Stimulated activated CD4-positive, alpha-beta T cell treated with anti-CD3 and anti-CD28 coated beads, Interleukin-1b, Interleukin-23, amount 100 ng/mL, for 1 hour (primary cell): ENCODE measurements at regions not wholly inside any gene's neighbourhood (a gene's known extent, or its start where the extent isn't known, plus 50 kb on each side); places are given as distances from the start of the nearest gene placed in this dataset.

ENCODE experiments used
- DNase-seq, 2 donors: peaks; one replicate each; pipeline ENCODE4 v3.0.0-alpha.2; 2020; ENCODE audit warnings: low read depth in 2 of 2

DNA sequence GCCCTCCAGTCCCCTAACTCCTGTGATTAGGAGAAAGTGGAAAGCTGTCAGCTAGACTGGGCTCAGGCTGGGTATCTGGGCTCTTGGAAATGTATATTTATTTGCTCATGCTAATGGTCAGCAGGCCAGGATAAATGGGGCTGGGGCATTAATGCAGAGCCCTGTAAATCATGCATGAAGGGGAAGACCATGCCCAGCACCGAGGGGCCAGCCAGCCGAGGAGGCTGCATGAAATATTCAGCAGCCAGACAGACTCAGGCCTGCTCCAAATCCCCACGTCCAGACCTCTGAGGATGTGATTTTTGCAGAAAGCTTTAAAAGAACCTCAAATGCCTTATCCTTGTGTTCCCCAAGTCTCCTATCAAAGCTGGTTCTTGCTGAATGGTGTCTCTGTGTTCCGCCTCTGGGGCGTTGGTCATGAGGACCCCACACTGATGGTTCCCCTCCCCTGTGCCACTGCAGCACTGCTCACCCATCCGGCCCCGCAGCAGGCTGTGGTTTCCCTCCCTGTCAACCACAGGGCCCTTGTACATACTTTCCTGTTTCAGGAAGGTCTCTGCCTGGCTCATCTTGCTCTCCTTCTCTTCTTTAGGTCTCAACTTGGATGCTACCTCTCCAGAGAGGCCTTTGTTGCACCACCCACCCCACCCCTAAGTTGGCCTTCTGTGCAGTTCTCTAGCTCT, 358.4 kb downstream of the CDH26 start:
- no peak for DNase-seq

DNA sequence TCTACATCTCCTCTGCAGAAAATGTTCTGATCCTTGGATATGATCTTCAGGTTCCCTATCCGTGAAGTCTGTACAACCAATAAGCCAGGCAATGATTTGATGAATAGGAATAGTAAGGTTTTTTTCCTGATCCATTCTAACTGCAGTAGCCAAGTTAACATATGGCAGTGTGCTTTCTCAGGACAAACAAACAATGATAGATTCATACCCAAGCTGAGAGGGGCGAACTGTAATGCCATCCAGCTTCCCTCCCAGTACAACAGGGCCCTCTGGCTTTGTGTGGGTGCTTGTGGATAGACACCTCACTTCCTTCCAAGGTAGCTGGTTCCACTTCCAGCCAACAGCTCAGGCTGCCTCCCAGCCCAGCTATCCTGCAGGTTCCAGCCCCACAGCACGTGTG, 359.2 kb downstream of the CDH26 start:
- no peak for DNase-seq

DNA sequence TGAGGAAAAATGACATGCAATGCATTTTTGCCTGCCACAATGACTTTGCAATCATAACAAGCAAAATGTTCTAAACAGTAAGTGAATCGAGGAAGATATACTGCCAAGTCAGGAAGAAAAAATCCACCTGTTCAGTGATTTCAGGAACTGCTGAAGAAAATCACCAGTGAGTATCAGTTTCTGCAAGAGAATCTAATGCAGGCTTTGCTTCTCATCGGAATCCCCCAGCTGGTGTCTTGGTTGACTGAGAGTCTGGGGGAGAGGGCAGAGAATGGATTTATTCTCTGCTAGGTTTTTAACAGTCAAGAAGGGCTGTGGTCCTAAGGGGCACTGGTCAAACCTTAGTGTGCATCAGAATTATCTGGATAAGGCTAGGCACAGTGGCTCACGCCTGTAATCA, 363.4 kb downstream of the CDH26 start:
- no peak for DNase-seq

DNA sequence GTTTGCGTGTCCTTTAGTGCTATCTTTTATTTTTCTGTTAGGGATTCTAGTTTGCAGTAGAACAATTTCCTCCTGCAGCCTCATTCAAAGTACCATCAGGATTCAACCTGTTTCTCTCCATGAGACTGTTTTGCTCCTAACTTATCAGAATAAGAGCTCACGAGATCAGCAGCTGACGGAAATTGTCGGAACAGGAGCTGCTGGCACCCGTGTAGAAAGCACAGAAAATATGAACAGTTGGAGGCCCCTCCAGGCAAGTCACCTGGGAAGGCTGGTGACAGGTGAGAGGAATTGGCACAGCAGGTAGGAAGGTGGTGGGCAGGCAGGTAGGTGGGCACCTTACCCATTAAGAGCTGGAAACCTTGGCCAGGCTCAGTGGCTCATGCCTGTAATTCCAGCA, 368.6 kb downstream of the CDH26 start:
- no peak for DNase-seq

DNA sequence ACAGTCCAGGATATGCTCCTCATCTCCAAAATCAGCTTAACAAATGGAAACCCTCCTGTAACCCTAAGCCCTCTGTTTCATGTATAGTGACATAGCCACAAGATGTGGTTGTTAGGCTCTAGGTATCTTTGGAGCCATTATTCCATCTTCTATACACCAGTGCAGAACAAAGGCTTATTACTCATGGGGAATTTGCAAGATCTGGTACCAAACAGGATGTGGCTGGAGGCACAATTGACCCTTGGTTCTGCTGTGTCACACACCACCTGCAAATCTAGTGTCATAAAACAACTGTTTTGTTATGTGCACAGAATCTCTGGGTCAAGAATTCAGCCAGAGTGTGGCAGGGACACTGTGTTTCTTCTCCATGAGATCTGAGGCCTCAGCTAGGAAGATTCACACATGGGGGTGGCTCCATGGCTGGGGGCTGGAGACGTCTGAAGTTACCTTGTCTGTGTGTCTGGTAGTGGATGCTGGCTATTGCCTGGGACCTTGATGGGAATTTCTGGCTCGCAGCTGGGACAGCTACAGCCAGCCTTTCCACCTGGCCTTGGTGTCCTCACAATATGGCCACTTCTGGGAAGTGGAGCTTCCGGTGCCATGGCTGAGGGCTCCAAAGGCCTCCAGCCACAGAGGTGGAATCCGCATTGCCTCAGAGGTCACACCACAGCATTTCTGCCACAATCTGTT, 369.9 kb downstream of the CDH26 start:
- DNase-seq: no peak

DNA sequence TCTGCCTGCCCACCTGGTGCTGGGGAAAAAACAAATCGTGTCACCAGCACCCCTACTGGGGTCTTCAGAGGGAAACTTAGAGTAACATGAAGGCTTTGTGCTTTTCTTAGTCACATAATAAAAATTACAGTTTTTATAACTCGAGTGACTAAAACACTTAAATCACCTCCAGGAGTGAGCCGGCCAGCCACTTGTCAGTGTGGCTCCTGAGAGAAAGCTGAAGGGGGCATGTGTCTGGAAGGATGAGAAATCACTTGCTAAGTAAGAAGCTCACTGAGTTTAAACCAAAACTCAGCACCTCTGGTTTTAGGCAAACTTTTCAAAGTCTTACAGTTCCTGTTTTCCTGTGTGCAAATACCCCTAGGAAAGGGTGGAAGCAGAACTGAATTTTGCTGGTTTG, 372.2 kb downstream of the CDH26 start:
- DNase-seq: no peak

DNA sequence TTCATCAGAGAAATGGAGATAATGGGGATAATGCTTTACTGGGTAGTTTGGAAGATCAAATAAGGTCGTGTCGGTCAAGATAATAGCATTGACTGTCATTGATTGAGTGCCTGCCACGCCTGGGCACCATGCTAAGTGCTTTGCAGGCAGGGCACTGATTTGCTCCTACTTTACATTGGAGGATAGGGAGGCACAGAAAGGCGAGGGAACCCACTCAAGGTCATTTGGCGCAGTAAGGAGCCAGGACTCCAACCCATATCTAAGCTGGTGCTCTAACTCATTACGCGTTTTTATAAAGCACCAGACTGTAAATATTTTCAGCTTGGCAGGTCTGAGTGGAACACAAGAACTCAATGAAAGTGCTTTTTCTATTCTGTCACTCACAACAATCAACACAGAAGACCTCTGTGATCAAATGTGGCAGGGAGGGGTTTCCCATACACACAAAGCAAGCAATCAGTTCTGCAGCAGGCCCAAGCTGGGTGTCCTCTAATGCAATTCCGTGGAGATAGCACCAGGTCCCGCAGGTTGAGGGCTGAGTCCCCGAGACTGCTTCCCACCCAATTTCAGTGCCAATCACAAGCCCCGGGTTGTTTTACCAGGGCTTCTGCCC, 373.6 kb downstream of the CDH26 start:
- DNase-seq: no peak

DNA sequence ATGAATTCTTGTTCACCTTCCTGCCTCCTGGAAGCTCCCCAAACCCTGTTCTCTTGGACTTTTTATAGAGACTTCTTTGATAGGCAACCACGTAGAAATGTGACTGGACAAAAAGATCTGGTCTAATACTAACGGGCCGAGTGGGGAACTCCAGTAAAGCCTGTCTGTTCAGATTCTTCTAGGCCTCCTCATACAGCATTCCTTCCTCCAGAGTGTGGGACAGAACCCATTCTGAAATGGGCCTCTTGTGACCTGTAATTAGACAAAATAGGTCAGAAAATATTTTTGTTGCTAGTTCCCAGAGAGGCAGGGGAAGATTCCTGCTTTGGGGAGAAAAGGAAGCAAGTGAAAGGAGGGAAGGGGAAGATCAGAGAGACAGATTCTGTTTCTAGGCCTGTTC, 374.3 kb downstream of the CDH26 start:
- DNase-seq: no peak

DNA sequence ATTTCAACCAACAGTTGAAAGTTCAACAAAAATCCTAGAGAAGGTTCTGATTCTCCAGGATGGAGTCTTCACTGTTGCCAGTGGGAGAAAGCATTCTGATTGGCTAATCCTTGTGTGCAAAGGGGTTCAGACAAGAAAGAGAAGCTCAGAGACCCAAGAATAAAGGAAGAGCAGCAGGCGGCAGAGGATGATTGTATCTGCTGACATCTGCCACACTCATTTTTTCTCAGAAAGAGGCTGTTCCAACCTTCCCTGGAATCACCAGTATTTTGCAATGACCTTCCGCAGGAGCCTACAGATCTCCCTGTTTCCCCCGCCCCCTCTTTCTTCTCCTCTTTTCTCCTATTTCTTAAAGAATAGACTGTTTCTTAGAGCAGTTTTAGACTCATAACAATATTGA, 376.7 kb downstream of the CDH26 start:
- DNase-seq: no peak

DNA sequence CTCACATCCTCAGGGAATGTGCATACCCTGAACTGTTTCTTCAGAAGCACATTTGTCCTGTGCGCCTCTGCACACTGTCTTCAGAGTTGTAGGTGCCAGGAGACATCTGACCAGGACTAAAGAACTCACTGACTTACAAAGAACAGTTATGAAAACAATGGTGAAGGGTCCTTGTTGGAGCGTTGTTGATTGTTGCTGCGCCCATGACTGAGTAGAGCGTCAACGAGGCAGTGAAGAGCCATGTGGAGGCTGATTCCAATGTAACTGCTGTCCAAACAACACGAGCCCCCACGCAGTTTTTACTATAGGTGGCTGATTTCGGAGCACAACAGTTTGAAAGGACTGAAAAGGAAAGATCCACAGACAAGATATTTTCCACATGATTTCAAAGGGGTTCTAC, 380.3 kb downstream of the CDH26 start:
- DNase-seq: no peak

DNA sequence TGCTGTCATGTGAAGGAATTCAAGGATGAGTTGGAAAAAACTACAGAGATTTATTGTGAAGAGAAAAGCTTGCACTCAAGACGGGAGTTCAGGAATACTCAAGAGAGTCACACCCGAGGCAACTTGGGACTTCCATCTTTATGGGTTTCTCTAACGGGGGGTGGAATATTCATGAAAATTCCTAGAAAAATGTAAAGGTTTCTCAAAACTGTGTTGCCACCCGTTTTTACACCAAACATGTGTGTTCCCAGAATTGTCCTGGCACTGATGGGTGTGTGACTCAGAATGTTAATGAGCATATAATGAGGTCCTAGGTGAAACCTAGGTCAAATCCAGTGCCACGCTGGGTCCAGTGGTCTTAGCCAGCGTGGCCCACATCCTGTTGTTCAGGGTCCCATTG, 381.5 kb downstream of the CDH26 start:
- DNase-seq: no peak

DNA sequence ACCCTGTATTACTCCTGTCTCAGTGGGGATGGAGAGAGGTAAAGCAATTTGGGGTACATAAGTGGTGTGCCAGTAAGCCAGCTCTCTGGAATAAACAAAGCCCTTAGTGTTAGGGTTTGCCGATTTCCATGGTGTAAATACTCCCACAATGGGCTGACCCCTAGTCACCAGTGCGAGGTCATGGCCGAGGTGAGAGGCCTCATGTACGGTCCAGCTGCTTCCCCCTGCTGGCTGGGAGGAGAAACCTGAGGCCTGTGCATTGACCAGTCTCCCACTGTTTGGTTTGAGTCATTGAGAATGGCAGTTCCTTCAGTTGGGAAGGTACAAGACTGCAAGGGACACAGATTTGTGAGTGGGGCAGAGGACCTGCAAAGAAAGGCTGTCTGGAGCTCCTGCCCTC, 382.0 kb downstream of the CDH26 start:
- DNase-seq: no peak

DNA sequence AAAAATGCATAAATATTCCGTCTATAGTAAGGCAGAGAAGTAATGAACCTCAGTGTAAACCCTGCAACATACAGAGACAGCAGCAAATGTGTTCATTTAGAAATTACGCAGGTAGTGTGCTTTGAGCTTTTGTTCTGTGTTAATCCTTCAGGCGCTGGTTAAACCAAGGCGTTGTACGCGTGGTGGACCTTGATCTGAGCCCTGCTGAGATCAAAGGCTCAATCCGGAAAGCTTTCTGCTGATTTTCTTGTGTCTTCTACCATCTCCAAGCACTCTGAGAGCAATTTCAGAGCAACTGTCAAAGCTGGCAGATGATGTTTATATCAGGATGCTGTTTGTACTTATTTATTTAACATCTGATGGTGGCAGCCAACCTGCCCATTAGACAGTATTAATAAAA, 382.8 kb downstream of the CDH26 start:
- no peak for DNase-seq

DNA sequence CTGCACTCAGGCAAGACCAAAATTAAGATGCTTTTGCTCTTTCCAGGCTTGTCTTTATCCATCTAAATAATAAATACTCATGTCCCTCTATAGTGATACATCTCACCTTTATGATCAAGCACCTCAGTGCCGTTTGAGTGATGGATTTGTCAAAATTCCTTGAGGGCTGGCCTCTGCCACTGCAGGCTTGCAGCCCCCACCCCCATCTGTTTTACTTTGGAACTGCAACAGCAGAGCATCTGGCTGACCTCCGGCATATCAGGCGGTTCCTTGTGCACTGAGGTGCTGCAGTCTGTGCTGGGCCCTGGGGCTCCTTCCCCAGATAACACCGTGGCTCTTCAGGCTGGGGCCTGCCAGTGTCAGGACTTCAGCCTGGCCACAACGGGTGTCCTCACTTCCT, 386.9 kb downstream of the CDH26 start:
- DNase-seq: no peak

DNA sequence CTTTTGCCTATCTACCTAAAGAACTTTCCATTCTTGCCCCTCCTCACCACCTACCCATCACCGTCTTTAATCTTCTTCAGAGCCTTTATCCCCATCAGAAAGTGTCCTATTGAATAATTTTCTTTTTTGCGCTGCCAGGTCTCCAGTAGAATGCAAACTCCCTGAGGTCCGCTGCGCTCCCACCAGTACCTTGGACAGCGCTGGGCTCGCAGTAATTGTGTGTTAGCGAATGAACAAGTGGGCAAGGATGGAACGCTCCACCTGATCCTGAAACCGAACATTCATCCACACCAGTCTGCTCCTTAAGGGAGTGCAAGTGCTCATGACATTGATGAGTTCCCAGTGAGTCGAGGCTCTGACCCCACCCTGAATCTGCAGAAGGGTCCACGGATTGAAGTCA, 391.2 kb downstream of the CDH26 start:
- DNase-seq: no peak

DNA sequence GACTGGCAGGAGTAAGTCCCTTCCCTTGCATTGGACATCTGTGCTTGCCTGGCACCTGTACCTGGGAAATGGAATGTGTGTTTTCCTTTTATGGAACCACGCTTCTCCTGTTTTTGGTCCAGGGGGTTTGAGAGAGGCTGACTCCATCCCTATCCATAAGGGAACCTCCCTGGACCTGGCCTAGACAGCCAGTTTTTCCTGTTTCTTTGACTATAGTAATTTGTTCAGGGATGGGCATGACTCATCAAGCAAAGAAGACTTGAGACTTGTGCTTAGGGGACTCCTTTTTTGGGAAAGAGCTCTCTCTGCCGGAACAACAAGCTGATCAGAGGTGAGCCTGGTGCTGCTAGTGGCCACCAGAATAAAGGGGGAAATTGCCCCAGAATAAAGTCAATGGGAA, 393.8 kb downstream of the CDH26 start:
- no peak for DNase-seq

DNA sequence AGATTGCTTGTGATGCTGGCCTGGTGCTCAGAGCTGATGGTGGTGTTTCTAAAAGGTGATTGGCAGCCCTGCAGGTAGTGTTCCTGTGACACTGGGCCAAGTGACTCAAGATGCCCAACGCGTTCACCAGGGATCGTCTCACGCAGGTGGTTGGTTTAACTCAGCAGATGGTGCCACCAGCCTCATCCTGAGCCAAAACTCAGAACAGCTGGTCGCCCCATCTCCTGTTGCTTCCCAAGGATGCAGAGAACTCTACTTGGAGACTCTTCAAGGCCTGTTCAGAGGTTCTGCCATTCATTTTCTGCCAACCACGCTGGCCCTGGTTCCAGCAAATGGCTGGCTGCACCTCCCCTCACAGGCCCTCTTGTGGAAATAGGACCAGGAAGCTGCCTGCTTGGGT, 394.4 kb downstream of the CDH26 start:
- no peak for DNase-seq

DNA sequence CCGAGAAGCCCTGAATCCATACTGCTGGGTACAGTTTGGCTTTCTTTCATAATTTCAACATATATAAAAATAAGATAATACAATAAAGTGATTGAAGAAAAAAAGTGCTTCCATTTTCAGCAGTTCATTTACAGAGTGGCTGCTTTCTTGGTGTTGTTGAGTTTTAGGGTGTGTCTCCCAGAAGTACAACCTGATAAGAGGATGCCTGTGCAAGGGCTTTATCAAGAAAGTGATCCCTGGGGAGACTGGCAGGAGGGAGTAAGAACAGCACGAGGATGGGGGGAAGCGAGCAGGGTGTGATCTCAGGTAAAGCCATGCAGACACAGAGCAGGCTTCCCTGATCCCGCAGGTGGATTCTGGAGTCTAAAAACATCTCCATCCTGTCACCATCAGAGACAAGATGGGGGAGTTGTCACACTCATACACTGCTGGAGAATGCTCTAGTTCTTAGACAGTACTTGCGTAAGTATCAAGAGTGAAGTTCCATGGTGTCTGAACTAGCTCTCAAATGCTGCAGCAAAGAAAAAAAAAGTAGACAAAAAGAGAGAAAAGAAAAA, 395.9 kb downstream of the CDH26 start:
- no peak for DNase-seq

DNA sequence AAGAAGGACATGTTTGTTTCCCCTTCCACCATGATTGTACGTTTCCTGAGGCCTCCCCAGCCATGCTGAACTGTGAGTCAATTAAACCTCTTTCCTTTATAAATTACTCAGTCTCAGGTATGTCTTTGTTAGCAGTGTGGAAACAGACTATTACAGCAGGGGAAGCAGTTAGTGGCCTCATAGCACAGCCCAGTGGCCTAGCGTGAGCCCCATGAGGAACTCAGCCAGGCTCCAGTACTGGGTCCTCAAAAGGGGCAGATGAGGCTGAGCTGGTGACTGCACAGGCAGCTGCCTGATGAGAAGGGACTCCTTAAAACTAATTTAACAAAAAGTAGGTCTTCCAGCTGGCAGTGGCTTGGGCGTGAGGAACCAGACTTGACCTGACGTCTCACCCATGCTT, 399.9 kb downstream of the CDH26 start:
- DNase-seq: no peak

DNA sequence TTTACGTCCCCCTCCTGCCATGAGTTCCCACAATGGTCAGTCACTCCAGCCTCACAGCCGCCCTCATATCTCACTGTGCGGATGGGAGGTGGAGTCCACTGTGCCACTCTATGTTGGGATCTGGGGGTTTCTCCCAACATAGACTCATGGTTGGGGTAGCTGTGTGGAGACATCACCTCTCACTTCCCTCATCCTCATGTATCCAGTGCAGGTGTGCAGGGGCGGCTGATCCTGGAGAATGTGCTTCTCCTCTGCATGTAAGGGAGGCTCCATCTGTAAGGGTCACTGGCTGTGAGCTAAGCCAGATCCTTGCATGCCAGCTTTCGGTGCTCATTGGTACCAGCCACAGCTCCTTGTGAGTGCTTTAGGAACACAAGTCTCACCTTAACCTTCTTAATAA, 400.8 kb downstream of the CDH26 start:
- no peak for DNase-seq

DNA sequence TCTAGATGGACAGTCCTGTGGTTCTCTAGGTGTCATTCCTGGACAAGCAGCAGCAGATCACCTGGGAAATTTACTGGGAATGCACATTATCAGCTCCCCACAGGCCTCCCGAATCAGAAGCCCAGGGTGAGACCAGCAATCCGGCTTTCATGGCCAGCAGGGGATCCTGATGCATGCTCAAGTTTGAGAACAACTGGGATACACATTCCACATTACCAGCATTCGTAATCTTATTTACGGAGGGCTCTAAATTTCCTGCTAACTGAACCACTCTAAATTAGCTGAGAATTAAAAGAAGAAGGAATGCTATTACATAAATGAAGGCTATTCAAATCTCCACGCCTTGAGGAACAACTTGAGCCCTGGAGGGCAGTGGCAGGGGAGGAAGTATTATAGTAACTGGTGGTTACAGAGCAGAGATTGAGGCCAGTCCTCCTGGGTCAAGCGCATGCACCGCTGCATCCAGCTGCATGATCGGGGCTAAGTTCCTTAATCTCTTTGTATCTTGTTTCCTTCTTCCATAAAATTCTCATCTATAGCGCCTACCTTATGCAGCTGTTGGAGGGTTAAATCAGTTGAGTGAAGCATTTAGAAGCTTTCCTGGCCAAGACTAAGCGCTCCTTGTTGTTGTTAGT, 403.7 kb downstream of the CDH26 start:
- DNase-seq: no peak

DNA sequence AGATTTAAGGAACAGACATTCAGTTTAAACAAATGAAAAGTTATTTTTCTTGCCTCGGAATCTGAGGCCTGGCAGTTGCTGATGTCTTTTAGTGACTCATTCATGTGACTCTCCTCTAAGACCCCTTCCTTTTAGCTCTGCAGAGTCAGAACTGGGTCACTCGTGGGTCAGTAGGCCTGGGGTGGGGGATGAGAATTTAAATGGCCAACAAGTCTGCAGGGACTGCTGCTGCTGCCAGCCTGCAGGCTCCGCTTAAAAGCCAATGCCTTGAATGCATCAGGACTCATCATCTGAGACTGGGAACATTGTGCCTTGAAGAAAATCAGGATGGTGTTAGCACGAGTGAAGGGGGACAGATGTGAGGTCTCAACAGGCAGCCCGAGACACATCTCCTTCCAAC, 404.3 kb downstream of the CDH26 start:
- DNase-seq: no peak

DNA sequence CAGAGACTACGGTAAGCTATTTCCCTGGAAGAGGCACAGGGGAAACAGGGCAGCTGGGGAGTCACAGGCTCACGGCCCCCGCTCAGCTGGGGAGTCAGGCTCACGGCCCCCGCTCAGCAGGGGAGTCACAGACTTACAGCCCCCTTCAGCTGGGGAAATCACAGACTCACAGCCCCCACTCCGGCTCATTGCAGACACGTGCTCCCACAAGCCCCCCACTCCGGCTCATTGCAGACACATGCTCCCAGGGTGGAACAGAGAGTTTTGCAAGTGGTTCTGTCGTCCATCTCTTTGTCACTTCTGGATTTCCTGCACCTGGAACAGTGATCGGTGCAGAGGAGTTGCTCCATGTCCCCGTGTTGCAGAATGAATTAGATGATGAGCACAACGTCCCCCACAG, 405.5 kb downstream of the CDH26 start:
- DNase-seq: no peak
